GM19467 (cell line): ENCODE measurements at regions not wholly inside any gene's neighbourhood (a gene's known extent, or its start where the extent isn't known, plus 50 kb on each side); places are given as distances from the start of the nearest gene placed in this dataset.
A peak's percentile ranks its signal among the peaks of the same experiment; 100 is the strongest.
"Not testable (repeated sequence)": the region's sequence is repeated elsewhere in the genome, so short reads cannot be mapped to it uniquely, and the experiment has no call there.

Experiments used
- ATAC-seq: cut with Tn5 transposase; IDR thresholded peaks from one replicate; pipeline ENCODE4 v1.9.1; 2021; ENCODE audit warnings: mild to moderate bottlenecking, moderate library complexity; ENCODE audit not compliant: unreplicated experiment

GRCh38 chr1:163472651-163473248 is 151.0 kb downstream of the NUF2 start:
- ATAC-seq, result no peak

- ATAC-seq, result no peak
Measured at GRCh38 chr1:163477276-163477830, 155.6 kb downstream of the NUF2 start.

GRCh38 chr1:163498391-163499330 is 176.9 kb downstream of the NUF2 start:
- ATAC-seq, result not testable (repeated sequence)

- no peak for ATAC-seq
Measured at GRCh38 chr1:163504331-163504978, 182.7 kb downstream of the NUF2 start.

- ATAC-seq, result no peak
Measured at GRCh38 chr1:163509114-163509513, 187.4 kb downstream of the NUF2 start.

- no peak for ATAC-seq
Measured at GRCh38 chr1:163512349-163512989, 190.7 kb downstream of the NUF2 start.

- ATAC-seq, result no peak
Measured at GRCh38 chr1:163523375-163524029, 201.7 kb downstream of the NUF2 start.

- peak; percentile 84 for ATAC-seq
Measured at GRCh38 chr1:163528710-163529348, 207.1 kb downstream of the NUF2 start.

- ATAC-seq, result no peak
Measured at GRCh38 chr1:163531345-163531744, 209.6 kb downstream of the NUF2 start.

- no peak for ATAC-seq
Measured at GRCh38 chr1:163535401-163535800, 213.6 kb downstream of the NUF2 start.

- ATAC-seq, result no peak
Measured at GRCh38 chr1:163535807-163536206, 214.1 kb downstream of the NUF2 start.

GRCh38 chr1:163537809-163538208 is 216.1 kb downstream of the NUF2 start:
- ATAC-seq, result no peak

GRCh38 chr1:163538667-163539066 is 216.9 kb downstream of the NUF2 start:
- ATAC-seq, result no peak

- no peak for ATAC-seq
Measured at GRCh38 chr1:163540727-163541126, 219.0 kb downstream of the NUF2 start.

- ATAC-seq, result no peak
Measured at GRCh38 chr1:163544441-163544840, 222.7 kb downstream of the NUF2 start.

- no peak for ATAC-seq
Measured at GRCh38 chr1:163558162-163558561, 236.4 kb downstream of the NUF2 start.

- no peak for ATAC-seq
Measured at GRCh38 chr1:163561580-163562295, 240.0 kb downstream of the NUF2 start.

- ATAC-seq, result no peak
Measured at GRCh38 chr1:163562355-163562754, 240.6 kb downstream of the NUF2 start.

GRCh38 chr1:163565166-163565565 is 243.4 kb downstream of the NUF2 start:
- no peak for ATAC-seq
